Naive thymus-derived CD4-positive, alpha-beta T cell (primary cell): ENCODE measurements at regions not wholly inside any gene's neighbourhood (a gene's known extent, or its start where the extent isn't known, plus 50 kb on each side); places are given as distances from the start of the nearest gene placed in this dataset.

Experiments
- ATAC-seq: fragments of 150-1000 bp; cut with Tn5 transposase; 2 replicates; pipeline ENCODE4 v1.10.0; 2021; ENCODE audit warnings: mild to moderate bottlenecking, moderate library complexity
- CTCF ChIA-PET: fragments of 350-600 bp; sonication (Branson Sonifier 250); formaldehyde crosslinking; loops from one replicate; lab custom pipeline; 2021; ENCODE audit warnings: antibody characterized with exemption; lab: Charles Lee
- POLR2A ChIA-PET: fragments of 350-600 bp; sonication (Branson Sonifier 250); formaldehyde crosslinking; loops from one replicate; lab custom pipeline; 2021; ENCODE audit warnings: antibody characterized with exemption, inconsistent platforms; lab: Charles Lee
- DNase-seq, 9 donors: peaks; one replicate each; pipeline versions ENCODE4 v3.0.0 to v3.0.0-alpha.2; 2020 to 2022; ENCODE audit warnings: mixed read lengths in 1 of 9
- H3K27ac ChIP-seq: one replicate; pipeline ENCODE4 v1.7.0; 2013; ENCODE audit warnings: mild to moderate bottlenecking, low read depth, low read length, moderate library complexity
- H3K27me3 ChIP-seq, 2 donors: one replicate each; pipeline ENCODE4 v1.7.0; 2013; ENCODE audit warnings: low read length in 2 of 2, mild to moderate bottlenecking in 2 of 2, moderate library complexity in 2 of 2; ENCODE audit not compliant: control insufficient read depth in 2 of 2, insufficient read depth in 2 of 2
- H3K36me3 ChIP-seq, 3 experiments: 1 replicate in 2 of 3; 2 replicates in 1 of 3; pipeline ENCODE4 v1.7.0; 2013; ENCODE audit warnings: low read length in 3 of 3, mild to moderate bottlenecking in 3 of 3, moderate library complexity in 1 of 3; ENCODE audit not compliant: insufficient read depth in 3 of 3, control insufficient read depth in 2 of 3
- H3K4me1 ChIP-seq, 2 donors: one replicate each; pipeline ENCODE4 v1.7.0; 2013; ENCODE audit warnings: low read length in 2 of 2, mild to moderate bottlenecking in 2 of 2, moderate library complexity in 1 of 2; ENCODE audit not compliant: control insufficient read depth in 2 of 2, insufficient read depth in 2 of 2
- H3K4me3 ChIP-seq: 2 replicates; pipeline ENCODE4 v1.7.0; 2013; ENCODE audit warnings: mild to moderate bottlenecking, low read length
- H3K9me3 ChIP-seq, 3 experiments: 1 replicate in 2 of 3; 2 replicates in 1 of 3; pipeline ENCODE4 v1.7.0; 2013; ENCODE audit warnings: low read length in 3 of 3; ENCODE audit not compliant: control insufficient read depth in 2 of 3
- H3K27ac Mint-ChIP-seq, 9 donors: one replicate each; pipeline ENCODE4 v1.8.0; 2020 to 2022; ENCODE audit warnings: mixed read lengths in 9 of 9, mild to moderate bottlenecking in 8 of 9, moderate library complexity in 5 of 9, inconsistent platforms in 2 of 9
- H3K27me3 Mint-ChIP-seq, 5 donors: one replicate each; pipeline ENCODE4 v1.8.0; 2021 to 2022; ENCODE audit warnings: mixed read lengths in 5 of 5, mild to moderate bottlenecking in 1 of 5
- H3K36me3 Mint-ChIP-seq, 5 donors: one replicate each; pipeline ENCODE4 v1.8.0; 2020 to 2022; ENCODE audit warnings: mixed read lengths in 5 of 5, mild to moderate bottlenecking in 3 of 5, inconsistent platforms in 1 of 5
- H3K4me1 Mint-ChIP-seq, 7 donors: one replicate each; pipeline ENCODE4 v1.8.0; 2020 to 2022; ENCODE audit warnings: mixed read lengths in 7 of 7, mild to moderate bottlenecking in 3 of 7, inconsistent platforms in 1 of 7
- H3K4me3 Mint-ChIP-seq, 10 donors: one replicate each; pipeline ENCODE4 v1.8.0; 2020 to 2022; ENCODE audit warnings: mild to moderate bottlenecking in 10 of 10, mixed read lengths in 10 of 10, moderate library complexity in 6 of 10, inconsistent platforms in 2 of 10
- H3K9me3 Mint-ChIP-seq, 11 donors: one replicate each; pipeline ENCODE4 v1.8.0; 2020 to 2022; ENCODE audit warnings: mixed read lengths in 11 of 11, mild to moderate bottlenecking in 4 of 11, inconsistent platforms in 1 of 11, moderate library complexity in 1 of 11
- intact Hi-C, 2 donors: fragments of 100-400 bp; cut with micrococcal nuclease; formaldehyde crosslinking; loops; one replicate each; pipeline ENCODE4 v1.15.1; 2023

DNA sequence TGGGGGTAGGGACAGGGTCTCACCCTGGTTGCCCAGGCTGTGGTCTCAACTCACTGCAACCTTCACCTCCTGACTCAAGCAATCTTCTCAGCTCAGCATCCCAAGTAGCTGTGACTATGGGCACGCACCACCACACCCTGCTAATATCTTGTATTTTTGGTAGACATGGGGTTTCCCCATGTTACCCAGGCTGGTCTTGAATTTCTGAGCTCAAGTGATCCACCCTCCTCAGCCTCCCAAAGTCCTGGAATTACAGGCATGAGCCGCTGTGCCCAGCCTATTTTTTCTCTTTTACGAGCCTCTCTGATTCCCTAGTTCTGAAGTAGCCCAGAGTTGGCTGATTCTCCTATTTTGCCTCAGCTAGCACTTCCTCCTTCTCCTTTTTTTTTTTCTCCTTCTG lies 83.6 kb downstream of the ZNF280B start:
- Mint-ChIP-seq H3K9me3 (no peaks in the 10 kb centered on the region), H3K4me3 (no peak overlapping the region), H3K27ac (no peak overlapping the region), H3K27me3 (peaks cover 0 to 29% (median 20%) of the 10 kb centered on the region in 5 donors), H3K36me3 (no peaks in the 10 kb centered on the region), H3K4me1 (peaks cover 0 to 6% (median 0%) of the 10 kb centered on the region in 7 donors)
- Histone ChIP-seq H3K36me3 (no peaks in the 10 kb centered on the region), H3K27ac (no peak overlapping the region), H3K4me1 (no peaks in the 10 kb centered on the region), H3K4me3 (no peak overlapping the region), H3K27me3 (no peaks in the 10 kb centered on the region), H3K9me3 (no peaks in the 10 kb centered on the region)
- ChIA-PET CTCF (no interaction called here), POLR2A (no interaction called here)
- ATAC-seq (no peak), DNase-seq (no peak)
- intact Hi-C loops, result loop anchor here in 1 of 2 donors (10.0 kb wide), 1 partner anchor 70 kb away; no protein-coding TSS in a partner anchor

DNA sequence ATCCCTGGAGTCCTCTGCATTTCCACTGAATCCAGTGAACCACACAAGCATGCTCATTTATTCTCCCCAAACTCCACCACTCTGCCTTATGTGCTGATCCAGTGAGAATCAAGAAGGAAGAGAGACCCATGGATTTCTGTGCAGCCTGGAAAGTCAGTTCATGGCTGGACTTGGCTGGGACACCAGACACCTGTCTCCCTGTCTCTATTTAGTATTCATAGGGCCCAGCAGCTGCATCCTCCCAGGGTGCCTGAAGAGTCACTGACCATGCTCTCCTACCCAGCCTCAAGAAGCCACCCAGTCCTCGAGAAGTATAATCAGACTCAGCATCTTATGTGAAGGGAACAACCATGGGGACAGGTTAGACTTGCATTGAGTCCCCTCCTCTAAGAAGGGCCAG lies 83.2 kb downstream of the ZNF280B start:
- CTCF ChIA-PET, result no interaction called here
- Mint-ChIP-seq H3K4me1 (peaks cover 0 to 6% (median 0%) of the 10 kb centered on the region in 7 donors), H3K36me3 (no peaks in the 10 kb centered on the region), H3K27ac (no peak overlapping the region), H3K4me3 (no peak overlapping the region), H3K9me3 (no peaks in the 10 kb centered on the region), H3K27me3 (peaks cover 0 to 25% (median 16%) of the 10 kb centered on the region in 5 donors)
- H3K27me3 ChIP-seq, result no peaks in the 10 kb centered on the region
- ATAC-seq, result no peak
- no peak overlapping the region for H3K27ac ChIP-seq
- POLR2A ChIA-PET, result no interaction called here
- H3K36me3 ChIP-seq, result no peaks in the 10 kb centered on the region
- intact Hi-C loops, result loop anchor here in 1 of 2 donors (10.0 kb wide), 1 partner anchor 71 kb away; no protein-coding TSS in a partner anchor
- H3K4me1 ChIP-seq, result no peaks in the 10 kb centered on the region
- no peaks in the 10 kb centered on the region for H3K9me3 ChIP-seq
- DNase-seq, result no peak
- H3K4me3 ChIP-seq, result no peak overlapping the region

DNA sequence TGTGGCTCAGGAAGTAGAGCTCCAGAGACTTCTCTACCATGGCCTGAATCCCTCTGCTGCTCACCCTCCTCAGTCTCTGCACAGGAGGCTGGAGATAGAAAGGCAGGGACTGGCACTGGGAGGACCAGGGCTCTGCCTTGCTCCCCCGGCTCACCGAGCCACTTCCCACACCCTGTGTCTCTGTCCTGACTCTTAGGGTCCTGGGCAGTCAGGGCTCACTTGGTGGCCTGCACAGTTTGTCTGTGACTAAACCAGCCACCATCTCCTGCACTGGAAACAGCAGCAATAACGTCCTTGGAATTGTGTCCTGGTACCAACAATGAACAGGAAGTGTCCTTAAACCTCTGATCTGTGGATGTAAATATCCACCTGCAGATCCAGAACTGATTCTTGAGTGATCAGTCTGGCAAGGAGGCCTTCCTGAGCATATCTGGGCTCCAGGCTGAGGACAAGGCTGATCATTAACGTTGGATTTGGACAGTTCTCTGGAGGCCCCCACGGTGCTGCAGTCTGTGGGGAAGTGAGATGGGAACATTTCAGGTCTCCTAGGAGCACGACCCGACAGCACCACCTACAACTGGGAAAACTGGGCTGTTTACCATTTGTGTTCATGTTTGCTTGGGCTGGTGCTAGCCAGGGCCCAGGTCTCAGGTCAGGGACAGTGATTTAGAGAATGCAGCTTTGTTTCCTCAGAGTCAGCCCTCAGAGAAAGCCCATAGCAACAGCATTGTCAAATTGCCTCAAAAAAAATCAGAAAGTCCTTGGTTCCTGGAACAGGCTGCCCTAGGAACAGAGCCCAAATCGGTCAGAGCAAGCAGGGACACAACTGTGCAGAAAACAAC lies 82.5 kb downstream of the ZNF280B start:
- intact Hi-C loops, result loop anchor here in 1 of 2 donors (10.0 kb wide), 1 partner anchor 71 kb away; no protein-coding TSS in a partner anchor
- peaks cover 0 to 6% (median 0%) of the 10 kb centered on the region in 7 donors for H3K4me1 Mint-ChIP-seq
- H3K27ac Mint-ChIP-seq, result no peak overlapping the region
- ChIA-PET POLR2A (no interaction called here), CTCF (no interaction called here)
- ATAC-seq, result no peak
- H3K9me3 Mint-ChIP-seq, result no peaks in the 10 kb centered on the region
- DNase-seq, result no peak
- Histone ChIP-seq H3K36me3 (no peaks in the 10 kb centered on the region), H3K27me3 (no peaks in the 10 kb centered on the region), H3K4me3 (no peak overlapping the region), H3K27ac (no peak overlapping the region), H3K4me1 (no peaks in the 10 kb centered on the region), H3K9me3 (no peaks in the 10 kb centered on the region)
- H3K27me3 Mint-ChIP-seq, result peaks cover 0 to 26% (median 16%) of the 10 kb centered on the region in 5 donors
- no peaks in the 10 kb centered on the region for H3K36me3 Mint-ChIP-seq
- H3K4me3 Mint-ChIP-seq, result no peak overlapping the region

DNA sequence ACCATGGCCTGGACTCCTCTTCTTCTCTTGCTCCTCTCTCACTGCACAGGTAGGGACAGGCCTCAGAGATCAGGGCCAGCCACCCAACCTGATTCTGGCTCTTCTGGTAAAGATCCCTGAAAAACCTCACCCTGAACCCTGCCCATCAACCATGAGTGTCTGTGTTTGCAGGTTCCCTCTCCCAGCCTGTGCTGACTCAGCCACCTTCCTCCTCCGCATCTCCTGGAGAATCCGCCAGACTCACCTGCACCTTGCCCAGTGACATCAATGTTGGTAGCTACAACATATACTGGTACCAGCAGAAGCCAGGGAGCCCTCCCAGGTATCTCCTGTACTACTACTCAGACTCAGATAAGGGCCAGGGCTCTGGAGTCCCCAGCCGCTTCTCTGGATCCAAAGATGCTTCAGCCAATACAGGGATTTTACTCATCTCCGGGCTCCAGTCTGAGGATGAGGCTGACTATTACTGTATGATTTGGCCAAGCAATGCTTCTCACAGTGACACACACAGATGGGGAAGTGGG lies 80.9 kb downstream of the ZNF280B start:
- H3K4me1 Mint-ChIP-seq, result peaks cover 0 to 4% (median 2%) of the 10 kb centered on the region in 7 donors
- no peaks in the 10 kb centered on the region for H3K36me3 Mint-ChIP-seq
- no peaks in the 10 kb centered on the region for H3K27me3 ChIP-seq
- H3K27ac ChIP-seq, result no peak overlapping the region
- H3K9me3 Mint-ChIP-seq, result no peaks in the 10 kb centered on the region
- DNase-seq (no peak), ATAC-seq (no peak)
- CTCF ChIA-PET, result no interaction called here
- H3K9me3 ChIP-seq, result no peaks in the 10 kb centered on the region
- H3K4me1 ChIP-seq, result no peaks in the 10 kb centered on the region
- POLR2A ChIA-PET, result no interaction called here
- no peak overlapping the region for H3K4me3 Mint-ChIP-seq
- H3K36me3 ChIP-seq, result no peaks in the 10 kb centered on the region
- no peak overlapping the region for H3K4me3 ChIP-seq
- H3K27me3 Mint-ChIP-seq, result peaks cover 0 to 24% (median 9%) of the 10 kb centered on the region in 5 donors
- intact Hi-C loops, result loop anchor here in 1 of 2 donors (10.0 kb wide), 1 partner anchor 73 kb away; no protein-coding TSS in a partner anchor
- H3K27ac Mint-ChIP-seq, result no peak overlapping the region

DNA sequence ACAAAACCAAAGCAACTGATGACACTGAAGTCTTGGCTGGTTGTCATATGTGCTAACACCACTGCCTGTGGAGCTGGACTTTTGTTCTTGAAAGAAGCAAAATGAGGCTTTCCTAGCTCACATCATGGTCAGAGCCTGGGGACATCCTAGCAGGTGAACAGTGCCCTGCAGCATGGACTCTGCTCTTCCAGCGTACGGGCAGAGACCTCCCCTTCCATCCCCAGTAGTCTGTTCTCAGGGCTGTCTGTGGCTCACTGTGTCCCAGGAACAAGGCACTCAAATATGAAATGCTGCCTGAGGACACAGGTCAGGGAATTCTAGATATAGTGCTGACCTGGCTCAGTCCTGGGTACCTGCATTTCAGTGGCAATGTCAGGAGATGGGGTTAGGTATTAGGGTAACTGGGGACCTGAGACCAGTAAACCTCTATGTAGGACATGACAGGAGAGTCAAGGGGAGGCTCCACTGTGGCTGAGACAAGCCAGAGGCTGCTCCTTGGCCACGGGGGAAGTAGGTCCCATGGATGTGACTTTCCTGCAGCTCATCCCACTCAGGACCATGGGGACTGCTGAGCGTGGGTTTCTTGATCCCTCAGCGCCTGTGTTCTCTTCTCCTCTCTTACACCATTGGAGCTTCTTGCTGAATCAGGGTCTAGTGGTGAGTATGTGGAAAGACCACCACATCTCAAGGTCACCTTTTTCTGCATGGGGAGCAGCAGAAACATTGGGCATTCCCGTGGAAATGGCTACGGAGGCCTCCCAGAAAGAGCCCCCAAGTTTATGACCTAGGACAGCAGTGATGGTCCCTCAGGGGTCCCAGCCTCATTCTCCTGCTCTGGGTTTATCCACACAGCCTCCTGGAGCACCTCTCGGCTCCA lies 80.1 kb downstream of the ZNF280B start:
- Histone ChIP-seq H3K36me3 (no peaks in the 10 kb centered on the region), H3K4me3 (no peak overlapping the region), H3K4me1 (no peaks in the 10 kb centered on the region), H3K27ac (no peak overlapping the region), H3K27me3 (no peaks in the 10 kb centered on the region), H3K9me3 (no peaks in the 10 kb centered on the region)
- Mint-ChIP-seq H3K4me3 (no peak overlapping the region), H3K9me3 (no peaks in the 10 kb centered on the region), H3K36me3 (no peaks in the 10 kb centered on the region), H3K27ac (no peak overlapping the region), H3K27me3 (peaks cover 0 to 24% (median 8%) of the 10 kb centered on the region in 5 donors), H3K4me1 (peaks cover 0 to 4% (median 0%) of the 10 kb centered on the region in 7 donors)
- CTCF ChIA-PET, result no interaction called here
- POLR2A ChIA-PET, result no interaction called here
- intact Hi-C loops, result loop anchor here in 1 of 2 donors (10.0 kb wide), 1 partner anchor 74 kb away; no protein-coding TSS in a partner anchor
- no peak for ATAC-seq
- DNase-seq, result no peak

DNA sequence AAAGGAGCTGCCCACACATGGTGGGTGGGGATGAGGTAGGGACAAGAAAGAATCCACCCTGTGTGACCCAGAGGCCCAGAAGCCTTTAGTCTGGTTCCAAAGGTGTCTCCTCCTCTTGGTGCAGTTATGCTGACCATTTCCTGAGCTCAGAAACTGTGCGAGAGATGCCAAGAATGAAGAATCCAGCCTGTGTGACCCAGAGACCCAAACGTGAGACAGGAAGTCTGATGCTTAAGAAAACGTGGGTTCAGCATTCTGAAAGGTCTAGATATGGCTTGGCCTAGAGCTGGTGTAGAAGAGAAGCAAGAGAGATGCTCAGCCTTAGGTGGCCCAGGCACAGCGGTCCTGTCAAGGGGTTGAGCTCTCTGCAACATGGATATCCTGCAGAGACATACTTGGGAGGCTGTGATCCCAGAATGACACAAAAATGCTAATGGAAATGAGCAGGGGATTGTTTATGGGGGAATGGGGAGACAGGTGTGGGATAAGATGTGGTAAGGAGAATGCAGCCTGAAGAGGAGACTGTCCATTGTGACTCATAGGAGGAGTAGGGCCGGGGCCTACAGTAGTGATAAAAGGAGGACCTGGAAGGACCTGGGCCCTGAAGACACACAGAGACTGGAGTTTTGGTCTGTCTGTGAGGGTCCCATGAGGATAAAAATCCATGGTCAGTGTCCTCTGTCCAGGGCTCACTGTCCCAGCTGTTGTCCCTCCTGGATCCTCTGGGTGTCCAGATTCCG lies 79.0 kb downstream of the ZNF280B start:
- DNase-seq (no peak), ATAC-seq (no peak)
- no peaks in the 10 kb centered on the region for H3K4me1 ChIP-seq
- CTCF ChIA-PET, result interaction anchor here (0.6 to 0.7 kb wide), 2 partner anchors 60 to 1346 kb away, joined by 3 read pairs; no protein-coding TSS in a partner anchor
- POLR2A ChIA-PET, result interaction anchor here (0.6 kb wide), 1 partner anchor 1177 kb away, joined by 3 read pairs; no protein-coding TSS in a partner anchor
- H3K4me3 ChIP-seq, result no peak overlapping the region
- H3K9me3 ChIP-seq, result no peaks in the 10 kb centered on the region
- H3K27ac ChIP-seq, result no peak overlapping the region
- no peaks in the 10 kb centered on the region for H3K27me3 ChIP-seq
- H3K4me1 Mint-ChIP-seq, result peaks cover 0 to 4% (median 0%) of the 10 kb centered on the region in 7 donors
- intact Hi-C loops, result loop anchor here in 1 of 2 donors (10.0 kb wide), 1 partner anchor 75 kb away; no protein-coding TSS in a partner anchor
- peaks cover 0 to 20% (median 11%) of the 10 kb centered on the region in 5 donors for H3K27me3 Mint-ChIP-seq
- H3K9me3 Mint-ChIP-seq, result peaks cover 0 to 1% (median 0%) of the 10 kb centered on the region in 11 donors
- no peaks in the 10 kb centered on the region for H3K36me3 ChIP-seq
- no peak overlapping the region for H3K27ac Mint-ChIP-seq
- H3K4me3 Mint-ChIP-seq, result no peak overlapping the region
- H3K36me3 Mint-ChIP-seq, result no peaks in the 10 kb centered on the region
